ENCODE measurements at regions not wholly inside any gene's neighbourhood (a gene's known extent, or its start where the extent isn't known, plus 50 kb on each side); places are given as distances from the start of the nearest gene placed in this dataset.

GRCh38 chr1:60402216-60402615 lies 328.6 kb upstream of the C1orf87 start:
- no peak for TF ChIP-seq CTCF (IDR thresholded peaks at IDR 0.05)
- no peak for TF ChIP-seq POLR2A (IDR thresholded peaks at IDR 0.05)

All from thyroid gland (tissue), 4 donors.